Ovary (tissue), 7 donors: ENCODE measurements at regions not wholly inside any gene's neighbourhood (a gene's known extent, or its start where the extent isn't known, plus 50 kb on each side); places are given as distances from the start of the nearest gene placed in this dataset.

Experiments
- DNase-seq, 5 donors: peaks; one replicate each; pipeline ENCODE4 v3.0.0-alpha.2; 2019 to 2020
- H3K27ac ChIP-seq, 2 donors: fragments of 200-600 bp; one replicate each; pipeline versions ENCODE4 v1.5.1 to v1.8.0; 2019 to 2022
- H3K27me3 ChIP-seq: fragments of 200-600 bp; one replicate; pipeline ENCODE4 v1.8.0; 2022
- H3K36me3 ChIP-seq: fragments of 200-600 bp; sonication (generic); one replicate; pipeline ENCODE4 v1.5.1; 2019
- H3K4me1 ChIP-seq: one replicate; pipeline ENCODE4 v1.8.1; 2013; ENCODE audit warnings: mild to moderate bottlenecking, moderate library complexity; ENCODE audit not compliant: insufficient read depth
- H3K4me3 ChIP-seq: fragments of 200-600 bp; sonication (generic); one replicate; pipeline ENCODE4 v1.5.1; 2017
- H3K9me3 ChIP-seq, 2 donors: fragments of 200-600 bp in 1 of 2; sonication (generic) in 1 of 2; one replicate each; pipeline versions ENCODE4 v1.5.1 to v1.8.1; 2013 to 2019; ENCODE audit warnings: mild to moderate bottlenecking in 1 of 2, moderate library complexity in 1 of 2
- CTCF ChIP-seq, 3 donors: fragments of 450-650 bp in 2 of 3; fragments of 200-600 bp in 1 of 3; IDR thresholded peaks; one replicate each; pipeline versions ENCODE4 v1.5.1 to v1.8.0; 2016 to 2022; ENCODE audit warnings: antibody characterized with exemption in 3 of 3, mild to moderate bottlenecking in 1 of 3
- EP300 ChIP-seq: sonication (generic); formaldehyde crosslinking; IDR thresholded peaks from one replicate; pipeline ENCODE4 v1.6.1; 2017; ENCODE audit warnings: antibody characterized with exemption
- POLR2A ChIP-seq: fragments of 450-650 bp; IDR thresholded peaks from one replicate; pipeline ENCODE4 v1.6.1; 2017; ENCODE audit warnings: antibody characterized with exemption, mild to moderate bottlenecking, moderate library complexity
- WGBS, 3 donors: extraction: QIAGEN DNeasy Blood & Tissue Kit in 1 of 3; methylation state at CpG; one replicate each; pipeline versions ENCODE4 v1.1.5 to v1.1.7; 2013 to 2017; 5-methylcytosine and 5-hydroxymethylcytosine counted together
- intact Hi-C, 4 donors: fragments of 100-400 bp; cut with DNase I; formaldehyde crosslinking; loops; one replicate each; pipeline versions ENCODE4 v1.11.0 to v1.15.1; 2022 to 2023
- donor health status: DM: no; HTN: no; CAD: no; lungs with moderate emphysema.
- donor health status: DM: no; HTN: no; CAD: no.
- donor health status: Bipolar disorder and iron deficiency.
- donor health status: DM: no; HTN: no; CAD: no.
- donor health status: DM: yes; HTN: yes; CAD: no.

GRCh38 chr13:19061278-19061677 lies 120.3 kb downstream of the TUBA3C start:
- Histone ChIP-seq H3K36me3 (no peaks in the 10 kb centered on the region), H3K4me3 (no peak overlapping the region), H3K27ac (no peak overlapping the region), H3K9me3 (no peaks in the 10 kb centered on the region), H3K4me1 (no peaks in the 10 kb centered on the region), H3K27me3 (no peaks in the 10 kb centered on the region)
- no peak for DNase-seq
- 81 to 83% (median 82%) methylated on average over 6 of the region's 6 CpGs for WGBS, 3 donors
- TF ChIP-seq CTCF (IDR thresholded peaks at IDR 0.05), result no peak
- no peak for TF ChIP-seq EP300
- TF ChIP-seq POLR2A, result no peak
- intact Hi-C loops, result no loop called here

- 78 to 85% (median 83%) methylated on average over 12 to 13 of the region's 13 CpGs for WGBS, 3 donors
- H3K4me3 ChIP-seq, result no peak overlapping the region
- TF ChIP-seq CTCF (IDR thresholded peaks at IDR 0.05) (no peak), POLR2A (no peak), EP300 (no peak)
- H3K36me3 ChIP-seq, result no peaks in the 10 kb centered on the region
- H3K9me3 ChIP-seq, result no peaks in the 10 kb centered on the region
- intact Hi-C loops, result no loop called here
- DNase-seq, result no peak
- no peaks in the 10 kb centered on the region for H3K4me1 ChIP-seq
- H3K27me3 ChIP-seq, result no peaks in the 10 kb centered on the region
- no peak overlapping the region for H3K27ac ChIP-seq
Observed at GRCh38 chr13:19060311-19061002, 121.2 kb downstream of the TUBA3C start.

GRCh38 chr13:19059016-19059780 lies 122.4 kb downstream of the TUBA3C start:
- no peak for DNase-seq
- TF ChIP-seq EP300 (no peak), CTCF (IDR thresholded peaks at IDR 0.05) (no peak), POLR2A (no peak)
- Histone ChIP-seq H3K9me3 (no peaks in the 10 kb centered on the region), H3K36me3 (no peaks in the 10 kb centered on the region), H3K4me1 (no peaks in the 10 kb centered on the region), H3K4me3 (no peak overlapping the region), H3K27me3 (no peaks in the 10 kb centered on the region), H3K27ac (no peak overlapping the region)
- intact Hi-C loops, result no loop called here
- WGBS, 3 donors, result 69 to 74% (median 70%) methylated on average over 16 of the region's 16 CpGs

GRCh38 chr13:19058566-19058965 lies 123.1 kb downstream of the TUBA3C start:
- Histone ChIP-seq H3K9me3 (no peaks in the 10 kb centered on the region), H3K4me3 (no peak overlapping the region), H3K36me3 (no peaks in the 10 kb centered on the region), H3K27ac (no peak overlapping the region), H3K27me3 (no peaks in the 10 kb centered on the region), H3K4me1 (no peaks in the 10 kb centered on the region)
- 73 to 82% (median 79%) methylated on average over 14 of the region's 14 CpGs for WGBS, 3 donors
- no peak for DNase-seq
- TF ChIP-seq POLR2A (no peak), EP300 (no peak), CTCF (IDR thresholded peaks at IDR 0.05) (no peak)
- intact Hi-C loops, result no loop called here
